GM12801 (cell line): ENCODE measurements at regions not wholly inside any gene's neighbourhood (a gene's known extent, or its start where the extent isn't known, plus 50 kb on each side); places are given as distances from the start of the nearest gene placed in this dataset.

Experiments
- CTCF ChIP-seq: IDR thresholded peaks from one replicate; pipeline ENCODE4 v1.5.1; 2011; ENCODE audit warnings: control low read depth; ENCODE audit not compliant: insufficient read length; ENCODE audit errors: extremely low read depth

- no peak for TF ChIP-seq CTCF
Measured at GRCh38 chr13:104953588-104953987, 1581.9 kb downstream of the EFNB2 start.

GRCh38 chr13:104949840-104950740 is 1585.4 kb downstream of the EFNB2 start:
- no peak for TF ChIP-seq CTCF

GRCh38 chr13:104944176-104944575 is 1591.3 kb downstream of the EFNB2 start:
- TF ChIP-seq CTCF: no peak

GRCh38 chr13:104943331-104943730 is 1592.1 kb downstream of the EFNB2 start:
- TF ChIP-seq CTCF: no peak

GRCh38 chr13:104937881-104938280 is 1597.6 kb downstream of the EFNB2 start:
- no peak for TF ChIP-seq CTCF

GRCh38 chr13:104936304-104936703 is 1599.2 kb downstream of the EFNB2 start:
- no peak for TF ChIP-seq CTCF

- TF ChIP-seq CTCF: no peak
Measured at GRCh38 chr13:104920091-104920490, 1615.4 kb downstream of the EFNB2 start.
